ENCODE measurements at regions not wholly inside any gene's neighbourhood (a gene's known extent, or its start where the extent isn't known, plus 50 kb on each side); places are given as distances from the start of the nearest gene placed in this dataset.
A peak's percentile ranks its signal among the peaks of the same experiment; 100 is the strongest.
"Not testable (repeated sequence)": the region's sequence is repeated elsewhere in the genome, so short reads cannot be mapped to it uniquely, and the experiment has no call there.

- no peak for DNase-seq (ENCODE audit: low read depth in 4 of 4, low spot score in 3 of 4)
Measured at GRCh38 chr2:186159101-186159500, 327.0 kb upstream of the ZC3H15 start.

- no peak for DNase-seq (ENCODE audit: low read depth in 4 of 4, low spot score in 3 of 4)
Measured at GRCh38 chr2:186164325-186164724, 321.7 kb upstream of the ZC3H15 start.

GRCh38 chr2:186170693-186171092, 315.4 kb upstream of the ZC3H15 start:
- no peak for DNase-seq (ENCODE audit: low read depth in 4 of 4, low spot score in 3 of 4)

GRCh38 chr2:186181625-186182024, 304.4 kb upstream of the ZC3H15 start:
- no peak for DNase-seq (ENCODE audit: low read depth in 4 of 4, low spot score in 3 of 4)

- not testable (repeated sequence) for DNase-seq (ENCODE audit: low read depth in 4 of 4, low spot score in 3 of 4)
Measured at GRCh38 chr2:186182366-186182765, 303.7 kb upstream of the ZC3H15 start.

- DNase-seq (ENCODE audit: low read depth in 4 of 4, low spot score in 3 of 4) = no peak
Measured at GRCh38 chr2:186183406-186183805, 302.7 kb upstream of the ZC3H15 start.

GRCh38 chr2:186187854-186188253, 298.2 kb upstream of the ZC3H15 start:
- DNase-seq (ENCODE audit: low read depth in 4 of 4, low spot score in 3 of 4) = no peak

- DNase-seq (ENCODE audit: low read depth in 4 of 4, low spot score in 3 of 4) = no peak
Measured at GRCh38 chr2:186189816-186190215, 296.2 kb upstream of the ZC3H15 start.

- no peak for DNase-seq (ENCODE audit: low read depth in 4 of 4, low spot score in 3 of 4)
Measured at GRCh38 chr2:186195696-186196095, 290.4 kb upstream of the ZC3H15 start.

GRCh38 chr2:186197955-186198354, 288.1 kb upstream of the ZC3H15 start:
- no peak for DNase-seq (ENCODE audit: low read depth in 4 of 4, low spot score in 3 of 4)

GRCh38 chr2:186199029-186199428, 287.0 kb upstream of the ZC3H15 start:
- no peak for DNase-seq (ENCODE audit: low read depth in 4 of 4, low spot score in 3 of 4)

- DNase-seq (ENCODE audit: low read depth in 4 of 4, low spot score in 3 of 4) = no peak
Measured at GRCh38 chr2:186201371-186201770, 284.7 kb upstream of the ZC3H15 start.

- no peak for DNase-seq (ENCODE audit: low read depth in 4 of 4, low spot score in 3 of 4)
Measured at GRCh38 chr2:186205254-186205911, 280.7 kb upstream of the ZC3H15 start.

GRCh38 chr2:186209532-186209931, 276.5 kb upstream of the ZC3H15 start:
- no peak for DNase-seq (ENCODE audit: low read depth in 4 of 4, low spot score in 3 of 4)

GRCh38 chr2:186220409-186220808, 265.7 kb upstream of the ZC3H15 start:
- DNase-seq (ENCODE audit: low read depth in 4 of 4, low spot score in 3 of 4) = no peak

GRCh38 chr2:186229265-186229664, 256.8 kb upstream of the ZC3H15 start:
- no peak for DNase-seq (ENCODE audit: low read depth in 4 of 4, low spot score in 3 of 4)

- DNase-seq (ENCODE audit: low read depth in 4 of 4, low spot score in 3 of 4) = no peak
Measured at GRCh38 chr2:186241874-186242273, 244.2 kb upstream of the ZC3H15 start.

GRCh38 chr2:186254759-186255158, 231.3 kb upstream of the ZC3H15 start:
- no peak for DNase-seq (ENCODE audit: low read depth in 4 of 4, low spot score in 3 of 4)

- DNase-seq (ENCODE audit: low read depth in 4 of 4, low spot score in 3 of 4) = no peak
Measured at GRCh38 chr2:186255823-186256222, 230.2 kb upstream of the ZC3H15 start.

- DNase-seq (ENCODE audit: low read depth in 4 of 4, low spot score in 3 of 4) = peak; percentile 5 to 33 (median 18)
Measured at GRCh38 chr2:186256540-186256939, 229.5 kb upstream of the ZC3H15 start.

GRCh38 chr2:186263673-186264250, 222.3 kb upstream of the ZC3H15 start:
- no peak for DNase-seq (ENCODE audit: low read depth in 4 of 4, low spot score in 3 of 4)

- no peak for DNase-seq (ENCODE audit: low read depth in 4 of 4, low spot score in 3 of 4)
Measured at GRCh38 chr2:186269536-186269935, 216.5 kb upstream of the ZC3H15 start.

GRCh38 chr2:186273953-186274352, 212.1 kb upstream of the ZC3H15 start:
- DNase-seq (ENCODE audit: low read depth in 4 of 4, low spot score in 3 of 4) = no peak

Data from right renal pelvis (tissue), 4 donors.